MM.1S (cell line): ENCODE measurements at regions not wholly inside any gene's neighbourhood (a gene's known extent, or its start where the extent isn't known, plus 50 kb on each side); places are given as distances from the start of the nearest gene placed in this dataset.

Experiments used
- DNase-seq: peaks from one replicate; pipeline ENCODE4 v3.0.0-alpha.2; 2015
- H2AFZ ChIP-seq: fragments of 300-600 bp; sonication (generic); 2 replicates; pipeline ENCODE4 v1.6.0; 2016; ENCODE audit warnings: antibody characterized with exemption, low read length
- H3F3A ChIP-seq: fragments of 300-600 bp; sonication (generic); 2 replicates; pipeline ENCODE4 v1.6.1; 2016; ENCODE audit warnings: mild to moderate bottlenecking, antibody characterized with exemption, low read length, moderate library complexity, mixed read lengths; ENCODE audit not compliant: insufficient read depth
- H3K27ac ChIP-seq: fragments of 300-600 bp; sonication (generic); 2 replicates; pipeline ENCODE4 v1.5.1; 2016; ENCODE audit warnings: mild to moderate bottlenecking, low read length
- H3K27me3 ChIP-seq: fragments of 300-600 bp; sonication (generic); replicated peaks from 2 replicates; pipeline ENCODE4 v1.6.0; 2016; ENCODE audit warnings: low read length; ENCODE audit not compliant: insufficient read depth
- H3K36me3 ChIP-seq: fragments of 300-600 bp; sonication (generic); replicated peaks from 2 replicates; pipeline ENCODE4 v1.6.1; 2016; ENCODE audit warnings: mild to moderate bottlenecking, low read length, mixed read lengths; ENCODE audit not compliant: insufficient read depth
- H3K4me1 ChIP-seq: fragments of 300-600 bp; sonication (generic); 2 replicates; pipeline ENCODE4 v1.6.1; 2016; ENCODE audit warnings: low read length, mixed read lengths
- H3K4me2 ChIP-seq: fragments of 300-600 bp; sonication (generic); 2 replicates; pipeline ENCODE4 v1.6.0; 2016; ENCODE audit warnings: low read depth, low read length
- H3K4me3 ChIP-seq: fragments of 300-600 bp; sonication (generic); 2 replicates; pipeline ENCODE4 v1.5.1; 2016; ENCODE audit warnings: low read length, mixed read lengths
- H3K79me2 ChIP-seq: fragments of 300-600 bp; sonication (generic); 2 replicates; pipeline ENCODE4 v1.6.1; 2016; ENCODE audit warnings: mixed run types, low read length, mixed read lengths
- H3K9ac ChIP-seq: fragments of 300-600 bp; sonication (generic); 2 replicates; pipeline ENCODE4 v1.6.1; 2016; ENCODE audit warnings: low read length, mixed read lengths
- H3K9me2 ChIP-seq: fragments of 300-600 bp; sonication (generic); replicated peaks from 2 replicates; pipeline ENCODE4 v1.6.1; 2016; ENCODE audit warnings: mild to moderate bottlenecking, low read length, mixed read lengths; ENCODE audit not compliant: insufficient read depth
- H3K9me3 ChIP-seq: fragments of 300-600 bp; sonication (generic); replicated peaks from 2 replicates; pipeline ENCODE4 v1.6.1; 2016; ENCODE audit warnings: mild to moderate bottlenecking, low read length, mixed read lengths; ENCODE audit not compliant: insufficient read depth
- H4K20me1 ChIP-seq: fragments of 300-600 bp; sonication (generic); 2 replicates; pipeline ENCODE4 v1.6.1; 2016; ENCODE audit warnings: mild to moderate bottlenecking, low read length, moderate library complexity, mixed read lengths; ENCODE audit not compliant: insufficient read depth
- CTCF ChIP-seq: fragments of 300-600 bp; sonication (generic); IDR thresholded peaks from 2 replicates; pipeline ENCODE4 v1.5.1; 2016; ENCODE audit warnings: antibody characterized with exemption, low read length, mixed read lengths
- EZH2 ChIP-seq: fragments of 300-600 bp; sonication (generic); optimal IDR thresholded peaks from 2 replicates; pipeline ENCODE3; 2017; ENCODE audit warnings: low read depth, mild to moderate bottlenecking, antibody characterized with exemption, low read length, mixed read lengths
- EZH2phosphoT487 ChIP-seq: fragments of 300-600 bp; sonication (generic); IDR thresholded peaks from 2 replicates; pipeline ENCODE4 v1.6.1; 2018; ENCODE audit warnings: antibody characterized with exemption, low read length

DNA sequence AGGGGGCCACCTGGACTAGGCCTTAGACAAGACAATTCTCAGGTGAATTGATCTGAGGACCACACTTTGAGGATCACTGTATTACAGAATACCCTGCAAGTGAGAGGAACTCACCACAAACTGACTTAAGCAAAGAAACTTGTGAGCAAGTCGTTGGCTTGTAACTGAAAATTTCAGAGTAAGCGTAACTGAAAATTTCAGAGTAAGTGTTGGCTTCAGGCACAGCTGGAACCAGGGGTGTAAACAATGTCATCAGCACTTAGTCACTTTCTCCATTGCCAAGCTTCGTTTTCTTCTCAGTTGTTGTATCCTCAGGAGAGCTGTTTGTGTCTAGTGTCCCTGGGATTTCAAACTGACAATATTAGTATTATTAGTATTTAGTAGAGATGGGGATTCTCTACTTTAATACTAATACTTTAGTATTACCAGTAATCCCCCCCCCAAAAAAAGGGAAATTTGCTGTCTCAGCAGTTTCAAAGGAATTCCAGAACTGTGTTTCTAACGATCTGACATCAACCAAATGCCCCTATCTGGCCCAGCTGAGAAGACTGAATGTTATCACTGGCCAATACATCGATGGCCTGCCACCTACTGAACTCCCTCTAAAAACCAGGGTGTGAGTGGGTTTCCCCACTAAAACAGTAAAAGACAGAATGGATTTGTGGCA lies 474.4 kb downstream of the NTRK3 start:
- TF ChIP-seq EZH2 (no peak), CTCF (no peak), EZH2phosphoT487 (no peak)
- Histone ChIP-seq H3K27me3 (no peaks in the 10 kb centered on the region), H3F3A (peaks cover 4% of the 10 kb centered on the region; the same call in 1 of the 2 replicates), H3K27ac (no peak overlapping the region), H3K9ac (no peak overlapping the region), H3K36me3 (no peaks in the 10 kb centered on the region), H3K79me2 (no peaks in the 10 kb centered on the region), H3K4me1 (peaks cover 5% of the 10 kb centered on the region), H3K9me3 (no peaks in the 10 kb centered on the region), H3K4me2 (no peak overlapping the region), H3K4me3 (no peak overlapping the region), H3K9me2 (no peaks in the 10 kb centered on the region), H4K20me1 (no peaks in the 10 kb centered on the region), H2AFZ (no peak overlapping the region)
- peak; percentile 46 for DNase-seq

GRCh38 chr15:87779746-87780145 lies 476.8 kb downstream of the NTRK3 start:
- Histone ChIP-seq H3K9me2 (no peaks in the 10 kb centered on the region), H3K9me3 (no peaks in the 10 kb centered on the region), H3K79me2 (no peaks in the 10 kb centered on the region), H2AFZ (no peak overlapping the region), H3K27ac (no peak overlapping the region), H3F3A (peaks cover 4% of the 10 kb centered on the region; the same call in 1 of the 2 replicates), H4K20me1 (no peaks in the 10 kb centered on the region), H3K4me1 (peaks cover 5% of the 10 kb centered on the region), H3K9ac (no peak overlapping the region), H3K4me3 (no peak overlapping the region), H3K27me3 (no peaks in the 10 kb centered on the region), H3K36me3 (no peaks in the 10 kb centered on the region), H3K4me2 (no peak overlapping the region)
- no peak for DNase-seq
- TF ChIP-seq CTCF (no peak), EZH2phosphoT487 (no peak), EZH2 (no peak)

- Histone ChIP-seq H4K20me1 (no peaks in the 10 kb centered on the region), H3K27me3 (no peaks in the 10 kb centered on the region), H3K9ac (no peak overlapping the region), H3K36me3 (no peaks in the 10 kb centered on the region), H2AFZ (no peak overlapping the region), H3F3A (peaks cover 4% of the 10 kb centered on the region; the same call in 1 of the 2 replicates), H3K4me1 (peaks cover 5% of the 10 kb centered on the region), H3K9me3 (no peaks in the 10 kb centered on the region), H3K27ac (no peak overlapping the region), H3K4me2 (no peak overlapping the region), H3K9me2 (no peaks in the 10 kb centered on the region), H3K4me3 (no peak overlapping the region), H3K79me2 (no peaks in the 10 kb centered on the region)
- no peak for DNase-seq
- TF ChIP-seq EZH2: no peak
- TF ChIP-seq EZH2phosphoT487: no peak
- TF ChIP-seq CTCF: no peak
Measured at GRCh38 chr15:87778358-87778757, 478.2 kb downstream of the NTRK3 start.
